GM03348 (cell line): ENCODE measurements at regions not wholly inside any gene's neighbourhood (a gene's known extent, or its start where the extent isn't known, plus 50 kb on each side); places are given as distances from the start of the nearest gene placed in this dataset.
A peak's percentile ranks its signal among the peaks of the same experiment; 100 is the strongest.
"Not testable (repeated sequence)": the region's sequence is repeated elsewhere in the genome, so short reads cannot be mapped to it uniquely, and the experiment has no call there.

Experiments
- DNase-seq: peaks from one replicate; pipeline ENCODE4 v3.0.0; 2012; ENCODE audit warnings: low spot score

DNA sequence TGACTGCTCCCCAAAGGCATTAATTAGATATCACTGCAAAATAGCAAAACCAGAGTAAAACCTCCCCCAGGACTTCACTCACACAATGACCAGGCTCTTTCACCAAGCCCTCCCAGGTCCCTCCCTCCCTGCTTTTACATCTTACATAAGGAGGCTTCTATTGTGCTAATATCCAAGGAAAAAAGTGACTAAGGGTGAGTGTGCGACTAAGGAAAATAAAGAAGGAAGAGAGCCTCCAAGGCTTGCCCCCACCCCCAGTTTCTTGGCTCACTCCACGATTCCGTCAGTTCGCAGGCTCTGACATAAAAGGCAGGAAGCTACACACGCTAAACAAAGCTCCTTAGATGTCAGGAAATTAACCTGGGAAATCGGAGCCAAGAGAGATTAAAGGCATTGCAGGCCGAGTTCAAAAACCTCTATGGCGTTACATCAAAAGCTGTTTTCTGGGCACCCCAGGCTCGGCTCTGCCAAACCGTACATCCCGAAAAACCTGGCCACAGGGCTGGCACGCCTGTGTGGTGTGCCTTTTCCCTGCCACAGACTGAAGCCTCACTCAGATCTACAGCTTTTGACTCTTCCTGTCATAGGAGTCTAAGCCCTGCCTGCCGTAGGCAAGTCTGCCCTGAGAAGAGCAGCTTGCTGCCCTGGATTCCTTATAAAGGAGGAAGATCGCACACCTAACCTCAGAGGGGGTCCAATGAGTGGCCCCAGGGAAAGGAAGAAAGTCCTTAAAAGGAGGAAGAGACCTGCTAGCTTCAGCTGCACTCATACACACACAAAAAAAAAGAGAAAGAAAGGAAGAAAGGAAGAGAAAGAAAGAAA is 67.0 kb upstream of the SERP2 start:
- DNase-seq = peak; percentile 76

DNA sequence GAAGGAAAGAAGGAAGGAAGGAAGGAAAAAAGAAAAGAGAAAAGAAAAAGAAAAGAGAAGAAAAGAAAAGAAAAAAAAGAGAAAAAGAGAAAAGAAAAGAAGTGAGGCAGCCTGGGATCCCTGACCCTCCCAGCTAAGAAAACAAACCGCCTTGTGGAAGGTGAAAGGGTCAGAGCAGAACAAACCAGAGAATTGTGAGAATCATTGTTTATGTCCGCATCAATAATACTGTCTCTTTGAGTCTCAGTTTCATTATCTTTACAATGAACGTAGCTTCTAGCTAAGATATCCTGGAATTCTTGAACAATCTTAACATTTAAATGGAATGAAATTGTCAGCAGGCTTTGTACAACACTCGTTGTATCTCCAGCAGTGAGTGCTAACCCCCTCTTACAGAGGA is 66.4 kb upstream of the SERP2 start:
- DNase-seq = no peak

DNA sequence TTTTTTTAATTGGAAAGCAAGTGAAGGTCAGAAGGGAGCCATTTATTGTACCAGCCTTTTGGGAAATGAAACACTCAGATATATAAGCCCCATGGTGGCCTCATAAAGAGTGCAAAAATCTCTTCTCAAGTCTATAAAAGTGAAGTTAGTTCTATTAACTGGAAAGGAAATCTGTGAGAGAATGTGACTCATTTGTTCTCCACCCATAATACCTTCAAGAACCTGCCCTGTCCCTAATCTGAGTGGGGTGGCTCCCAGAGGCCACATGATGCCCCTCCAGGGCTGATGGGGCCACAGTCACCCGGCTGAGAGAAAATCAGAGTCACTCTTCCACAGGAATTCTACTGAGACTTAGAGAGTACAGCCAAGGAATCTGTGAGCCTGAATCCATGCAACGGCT is 65.8 kb upstream of the SERP2 start:
- no peak for DNase-seq

DNA sequence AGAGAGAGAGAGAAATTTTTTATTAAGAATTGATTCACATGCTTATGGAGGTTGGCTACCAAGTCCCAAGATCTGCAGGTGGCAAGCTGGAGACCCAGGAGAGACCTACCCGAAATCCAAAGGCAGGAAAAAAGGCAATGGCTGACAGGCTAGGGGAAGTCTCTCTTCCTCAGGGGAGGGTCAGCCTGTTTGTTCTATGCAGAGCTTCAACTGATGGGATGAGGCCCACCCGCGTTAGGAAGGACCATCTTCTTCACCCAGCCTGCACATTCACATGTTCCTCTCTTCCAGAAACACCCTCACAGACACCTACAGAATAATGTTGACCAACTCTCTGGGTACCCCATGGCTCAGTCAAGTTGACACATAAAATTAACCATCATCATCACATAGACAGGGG is 65.3 kb upstream of the SERP2 start:
- DNase-seq = no peak

DNA sequence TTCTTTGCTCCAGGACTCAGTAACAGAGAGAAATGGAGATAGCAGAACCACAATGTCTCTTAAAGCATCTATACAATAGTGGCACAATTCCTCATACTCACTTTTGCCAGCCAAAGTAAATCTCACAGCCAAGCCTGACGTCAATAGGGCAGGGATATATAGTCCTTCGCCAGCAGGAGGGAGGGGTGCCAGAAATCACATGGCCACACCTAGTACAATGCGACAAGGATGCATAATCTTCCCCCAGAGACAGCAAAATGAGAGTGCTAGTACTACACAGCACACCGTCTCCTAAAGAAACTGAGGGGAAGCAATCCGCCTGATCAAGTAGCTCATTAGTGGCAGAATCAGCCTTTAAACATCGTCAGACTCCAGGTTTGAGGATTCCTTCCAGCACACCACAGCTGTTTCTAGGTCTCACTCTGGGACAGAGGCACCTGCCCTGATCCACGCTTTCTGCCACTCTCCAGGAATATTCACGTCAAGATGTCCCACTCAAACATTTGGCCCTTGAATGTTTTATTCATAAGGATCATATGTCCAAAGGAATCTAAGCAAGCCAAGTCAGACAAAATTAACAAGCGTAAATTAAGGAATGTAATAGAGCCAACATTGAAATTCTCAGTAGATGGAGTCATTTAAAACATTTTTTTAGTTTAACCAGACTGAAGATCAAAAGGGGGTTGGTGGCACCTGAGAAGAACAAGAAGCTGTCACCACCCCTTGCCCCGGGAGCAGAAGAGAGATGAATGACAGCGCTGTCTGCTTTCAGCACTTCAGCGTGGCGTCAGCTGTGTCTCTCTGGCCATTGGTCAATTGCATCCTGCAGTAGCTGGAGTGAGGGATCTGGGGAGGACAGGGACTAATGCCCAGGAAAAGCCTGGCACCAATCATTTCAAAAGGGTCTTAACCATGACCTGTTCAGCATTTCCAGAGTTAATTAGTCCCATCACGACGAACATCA is 63.5 kb upstream of the SERP2 start:
- DNase-seq = no peak

DNA sequence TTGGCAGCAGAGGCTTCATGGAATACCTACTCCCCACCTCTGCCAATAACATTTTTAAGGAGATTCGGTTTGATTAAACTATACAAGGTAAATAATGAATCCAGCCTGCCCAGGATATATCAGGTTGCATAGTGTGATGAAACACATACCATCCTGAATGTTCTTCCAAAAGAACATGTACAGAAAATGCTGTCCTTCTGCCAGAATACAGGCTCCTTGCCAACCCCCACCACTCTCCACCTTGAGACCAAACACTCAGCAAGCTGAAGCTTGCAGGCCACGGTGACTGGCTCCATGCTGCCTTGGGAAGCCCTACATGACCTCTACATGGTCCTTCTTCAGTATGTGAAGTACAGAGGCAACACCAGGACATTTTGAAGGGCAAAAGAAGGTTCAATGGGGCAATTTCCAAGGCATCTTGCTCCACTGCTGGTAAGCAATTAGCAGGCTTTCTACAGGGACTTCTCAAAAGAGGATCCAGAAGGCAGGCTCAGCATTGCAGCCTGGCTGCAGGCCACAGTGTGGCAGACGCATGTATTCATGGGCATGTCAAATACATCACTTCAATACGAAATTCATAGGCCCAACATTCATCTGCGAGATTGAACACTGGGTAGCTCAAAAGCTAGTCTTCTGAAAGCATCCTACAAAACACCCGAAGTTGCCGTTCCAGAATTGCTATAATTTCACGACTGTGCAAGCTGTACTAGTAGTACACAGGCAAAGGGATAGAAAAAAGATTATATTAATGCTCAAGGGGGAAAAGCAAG is 62.4 kb upstream of the SERP2 start:
- DNase-seq = no peak

DNA sequence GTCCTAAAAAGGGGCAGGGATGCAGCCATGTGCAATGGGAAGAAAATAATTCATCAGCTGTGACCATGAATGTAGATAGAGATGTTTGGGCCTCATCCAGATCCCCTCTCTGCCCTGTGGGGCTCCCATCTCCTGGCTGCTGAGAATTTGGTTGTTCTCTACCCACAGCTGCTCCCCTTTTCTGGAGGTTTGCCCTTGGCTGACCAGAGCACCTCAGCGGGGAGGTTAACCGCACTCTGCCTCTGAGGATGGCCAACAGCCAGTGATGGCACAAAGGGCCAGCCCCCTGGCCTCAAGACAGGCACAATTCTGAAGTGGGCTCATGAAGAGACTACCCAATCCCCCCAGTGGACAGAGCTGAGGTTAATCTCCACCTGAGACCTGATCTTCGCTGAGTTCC is 61.5 kb upstream of the SERP2 start:
- no peak for DNase-seq

DNA sequence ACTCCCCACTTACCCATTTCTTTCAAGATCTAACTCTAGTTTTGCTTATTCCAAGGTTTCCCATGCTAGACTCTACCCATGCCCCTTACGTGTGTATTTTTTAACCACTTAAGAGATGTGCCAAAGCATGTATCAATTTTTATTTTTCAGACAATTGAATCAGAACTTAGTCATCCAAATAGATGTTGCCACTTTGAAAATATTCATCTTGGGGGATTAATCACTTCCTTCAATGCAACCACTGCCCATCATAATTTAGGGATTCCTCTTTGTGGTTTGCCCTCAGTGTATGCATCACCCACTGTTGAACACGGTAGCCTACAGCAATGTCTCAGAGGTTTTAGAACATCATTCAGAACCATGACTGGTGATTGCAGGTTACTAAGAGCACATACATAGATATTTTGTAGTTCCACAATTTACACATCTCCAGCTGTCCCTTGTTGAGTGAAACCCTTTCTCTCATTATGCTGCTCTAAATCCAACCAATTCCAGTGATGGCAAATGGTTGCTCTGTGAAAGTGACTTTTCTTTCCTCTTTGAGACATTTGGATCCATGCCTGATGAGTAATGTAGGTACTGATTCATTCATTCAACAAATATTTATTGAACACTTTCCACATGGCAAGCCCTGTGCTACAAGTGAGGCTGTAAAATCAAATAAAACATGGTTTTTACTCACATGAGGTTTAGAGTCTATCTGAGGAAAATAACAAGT is 60.6 kb upstream of the SERP2 start:
- DNase-seq = peak; percentile 72

DNA sequence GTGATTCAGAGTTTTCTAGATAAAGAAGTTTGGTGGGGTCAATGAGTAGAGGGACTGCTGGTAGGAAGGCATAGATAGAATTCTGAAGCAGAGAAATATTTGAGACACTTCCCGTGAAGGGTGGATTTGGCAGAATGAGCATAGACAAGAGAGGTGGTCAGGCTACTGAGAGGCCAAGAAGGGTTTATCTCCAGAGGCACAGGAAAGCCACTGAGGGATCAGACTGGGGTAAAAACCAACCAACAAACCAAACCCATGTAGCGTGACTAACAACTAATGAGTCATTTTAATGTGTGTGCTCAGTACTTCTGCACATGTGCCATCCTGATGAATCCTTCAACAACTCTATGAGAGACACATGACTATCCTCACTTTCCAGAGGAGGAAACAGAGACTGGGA is 60.0 kb upstream of the SERP2 start:
- DNase-seq = peak; percentile 51

DNA sequence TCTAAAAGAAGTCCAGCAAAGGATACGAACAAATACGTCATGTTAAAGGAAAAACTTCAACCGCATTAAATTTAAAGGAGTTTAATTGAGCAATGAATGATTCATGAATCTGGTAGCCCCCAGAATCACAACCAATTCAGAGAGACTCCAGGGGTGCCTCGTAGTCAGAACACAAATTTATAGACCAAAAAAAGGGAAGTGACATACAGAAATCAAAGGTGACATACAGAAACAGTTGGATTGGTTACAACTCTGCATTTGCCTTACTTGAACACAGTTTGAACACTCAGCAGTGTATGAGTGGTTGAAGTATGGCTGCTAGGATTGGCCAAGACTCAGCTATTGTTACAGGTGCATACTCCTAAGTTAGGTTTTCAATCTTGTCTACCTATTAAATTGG is 59.5 kb upstream of the SERP2 start:
- DNase-seq = not testable (repeated sequence)

DNA sequence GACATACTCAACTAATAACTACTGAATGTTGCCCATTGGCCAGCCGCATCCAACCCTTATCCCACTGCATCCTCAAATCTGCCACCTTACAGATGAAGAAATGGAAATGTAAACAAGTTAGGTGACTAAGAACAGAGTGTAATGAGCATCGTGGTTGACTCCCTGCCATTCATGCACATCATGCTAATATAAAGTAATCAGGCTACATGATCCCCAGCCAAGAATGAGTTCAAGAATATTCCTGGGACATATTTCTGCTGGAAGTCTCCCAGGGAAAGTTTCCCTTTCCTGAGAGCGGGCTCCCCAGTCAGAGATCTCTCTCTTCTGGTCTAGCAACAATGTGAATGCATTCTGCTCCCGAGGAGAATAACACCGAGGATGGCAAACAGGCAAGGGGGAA is 55.9 kb upstream of the SERP2 start:
- peak; percentile 44 for DNase-seq

DNA sequence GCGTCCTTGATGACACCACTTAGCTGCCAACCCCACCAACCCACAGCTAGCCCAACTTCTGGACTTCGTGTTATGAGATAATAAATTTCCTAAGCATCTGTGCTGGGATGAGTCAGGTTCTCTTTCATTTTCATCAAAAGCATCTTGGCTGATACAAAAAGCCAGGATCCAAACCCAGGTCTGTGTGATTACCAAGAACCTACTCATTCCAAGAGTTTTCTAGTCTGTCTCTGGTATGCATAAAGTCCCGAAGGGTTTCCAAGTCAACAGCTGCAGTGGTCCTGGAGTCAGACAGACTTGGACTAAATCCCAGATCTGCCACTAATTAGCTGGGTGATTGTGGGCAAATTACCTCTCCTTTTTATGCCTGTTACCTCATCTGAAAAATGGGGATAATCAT is 55.5 kb upstream of the SERP2 start:
- DNase-seq = no peak

DNA sequence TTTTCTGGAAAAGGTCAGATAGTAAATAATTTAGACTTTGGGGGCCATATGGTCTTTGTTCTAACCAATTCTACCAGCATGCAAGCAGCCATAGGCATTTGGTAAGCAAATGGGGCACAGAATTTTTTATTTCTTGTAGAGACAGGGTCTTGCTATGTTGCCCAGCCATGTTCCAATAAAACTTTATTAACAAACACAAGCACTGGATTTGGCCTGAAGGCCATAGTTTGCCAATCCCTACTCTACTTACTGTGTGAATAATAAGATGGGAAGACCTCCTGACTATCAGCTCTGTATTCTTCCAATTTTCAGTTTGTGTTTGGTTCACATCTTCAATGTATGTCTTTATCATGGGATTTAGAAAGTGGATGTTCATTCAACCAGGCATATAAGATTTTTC is 53.0 kb upstream of the SERP2 start:
- DNase-seq = no peak

DNA sequence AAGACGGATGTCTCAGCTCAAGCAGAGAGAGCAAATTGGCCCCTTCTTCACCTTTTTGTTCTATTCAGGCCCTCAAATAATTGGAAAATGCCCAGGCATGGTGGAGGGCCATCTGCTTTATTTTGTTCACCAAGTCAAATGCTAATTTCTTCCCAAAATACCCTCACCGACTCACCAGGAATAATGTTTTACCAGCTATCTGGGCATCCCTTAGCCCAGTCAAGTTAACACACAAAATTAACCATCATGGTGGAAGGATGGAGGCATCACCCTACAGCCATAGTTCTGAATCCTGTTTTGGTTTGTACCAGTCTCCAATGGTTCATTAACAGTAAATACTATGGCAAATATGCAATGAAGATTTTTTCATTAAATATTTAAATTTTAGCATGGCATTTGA is 51.7 kb upstream of the SERP2 start:
- no peak for DNase-seq

DNA sequence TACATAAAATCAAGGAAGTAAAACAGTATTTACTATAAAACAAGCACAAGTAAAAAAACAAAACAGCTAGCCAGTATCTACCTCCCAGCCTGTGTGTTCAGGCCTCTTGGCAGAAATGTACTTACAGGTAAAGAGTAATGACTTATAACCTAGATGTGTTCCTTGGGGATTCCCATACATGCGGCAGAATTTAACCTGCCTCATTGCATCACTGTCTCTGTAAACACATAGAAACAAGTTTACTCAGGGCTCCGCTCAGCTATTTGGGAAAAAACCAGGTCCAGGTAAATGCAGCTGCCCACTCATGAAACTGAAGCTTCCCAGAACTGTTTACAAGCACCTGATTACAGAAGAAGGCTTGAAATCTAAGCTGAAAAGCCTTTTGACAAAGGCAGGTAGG is 50.7 kb upstream of the SERP2 start:
- DNase-seq = no peak

DNA sequence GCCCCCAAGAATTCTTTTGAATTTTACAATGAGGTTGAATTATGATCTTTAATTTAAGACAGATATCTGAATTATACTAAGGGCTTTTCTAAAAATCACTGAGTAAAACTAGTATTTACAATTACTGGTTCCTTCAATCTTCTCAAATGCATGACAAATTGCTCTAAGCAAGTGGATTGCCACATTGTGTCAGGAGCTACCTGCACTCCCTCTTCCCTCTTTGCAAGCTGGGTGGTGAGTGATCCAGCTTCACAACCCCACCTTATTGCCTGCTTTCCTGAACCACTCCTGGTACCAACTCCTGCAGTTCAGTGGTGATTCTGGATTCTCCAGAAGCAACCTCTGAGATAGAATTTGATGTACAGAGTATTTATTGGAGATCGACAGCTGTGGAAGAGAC is 49.9 kb upstream of the SERP2 start:
- DNase-seq = no peak
